Right lobe of liver (tissue), 4 donors: ENCODE measurements at regions not wholly inside any gene's neighbourhood (a gene's known extent, or its start where the extent isn't known, plus 50 kb on each side); places are given as distances from the start of the nearest gene placed in this dataset.

Experiments
- CTCF ChIP-seq, 4 donors: fragments of 200-600 bp in 3 of 4; fragments of 450-650 bp in 1 of 4; IDR thresholded peaks; one replicate each; pipeline versions ENCODE4 v1.5.1 to v1.8.0; 2016 to 2022; ENCODE audit warnings: antibody characterized with exemption in 4 of 4, mild to moderate bottlenecking in 2 of 4
- POLR2A ChIP-seq: fragments of 450-650 bp; IDR thresholded peaks from one replicate; pipeline ENCODE4 v1.6.1; 2017; ENCODE audit warnings: antibody characterized with exemption, mild to moderate bottlenecking
- donor health status: DM: no; HTN: no; CAD: no.
- donor health status: DM: no; HTN: no; CAD: no.
- donor health status: DM: no; HTN: yes; CAD: no.

GRCh38 chr3:189494632-189495031 lies 136.6 kb upstream of the TP63 start:
- TF ChIP-seq CTCF (IDR thresholded peaks at IDR 0.05) (no peak), POLR2A (no peak)
